K562 (cell line): ENCODE measurements at regions not wholly inside any gene's neighbourhood (a gene's known extent, or its start where the extent isn't known, plus 50 kb on each side); places are given as distances from the start of the nearest gene placed in this dataset.

ENCODE experiments used
- ATF1 ChIP-seq, 2 experiments: fragments of 450-650 bp in 1 of 2; IDR thresholded peaks; 2 replicates each; pipeline ENCODE4 v1.6.1; 2016; ENCODE audit warnings: missing compliant biosample characterization in 1 of 2, missing genetic modification characterization in 1 of 2
- CBX2 ChIP-seq: fragments of 200-600 bp; sonication (generic); IDR thresholded peaks from one replicate; pipeline ENCODE4 v1.6.1; 2012; ENCODE audit warnings: mild to moderate bottlenecking, low read length, inconsistent platforms; ENCODE audit not compliant: insufficient read depth, poor library complexity, severe bottlenecking
- CC2D1A ChIP-seq: fragments of 450-650 bp; IDR thresholded peaks from 2 replicates; pipeline ENCODE4 v1.6.1; 2017; ENCODE audit warnings: mild to moderate bottlenecking
- CEBPB ChIP-seq: fragments of 450-650 bp; IDR thresholded peaks from 2 replicates; pipeline ENCODE4 v1.6.1; 2016; ENCODE audit warnings: missing genetic modification characterization, missing compliant biosample characterization
- EWSR1 ChIP-seq: fragments of 450-650 bp; IDR thresholded peaks from 2 replicates; pipeline ENCODE4 v1.6.1; 2018; ENCODE audit warnings: borderline replicate concordance, mild to moderate bottlenecking, low read depth, moderate library complexity; ENCODE audit not compliant: partially characterized antibody
- FOXM1 ChIP-seq, 2 experiments: fragments of 450-650 bp in 1 of 2; sonication (generic) in 1 of 2; formaldehyde crosslinking in 1 of 2; IDR thresholded peaks; 2 replicates each; pipeline versions ENCODE4 v1.6.1 to v1.9.0; 2017 to 2022; ENCODE audit warnings: low read depth in 2 of 2, mild to moderate bottlenecking in 2 of 2, missing genetic modification reagents in 1 of 2, moderate library complexity in 1 of 2
- HNRNPH1 ChIP-seq: fragments of 200-400 bp; formaldehyde crosslinking; optimal IDR thresholded peaks from 2 replicates; pipeline ENCODE3; 2017; ENCODE audit warnings: low read depth, mild to moderate bottlenecking, low read length, moderate library complexity
- MEF2A ChIP-seq: IDR thresholded peaks from 2 replicates; pipeline ENCODE4 v1.6.1; 2011; ENCODE audit warnings: low read depth, mild to moderate bottlenecking, low read length, moderate library complexity; ENCODE audit not compliant: control insufficient read depth
- MEIS2 ChIP-seq: fragments of 450-650 bp; IDR thresholded peaks from 2 replicates; pipeline ENCODE4 v1.6.1; 2014; ENCODE audit warnings: mild to moderate bottlenecking; ENCODE audit not compliant: partially characterized antibody
- NCOA6 ChIP-seq: fragments of 450-650 bp; IDR thresholded peaks from 2 replicates; pipeline ENCODE4 v1.6.1; 2017; ENCODE audit warnings: mild to moderate bottlenecking
- NFE2L1 ChIP-seq: fragments of 450-650 bp; IDR thresholded peaks from 2 replicates; pipeline ENCODE4 v1.6.1; 2016; ENCODE audit warnings: missing genetic modification characterization, low read depth, mild to moderate bottlenecking, missing compliant biosample characterization, moderate library complexity, borderline replicate concordance
- NFYB ChIP-seq: IDR thresholded peaks from 2 replicates; pipeline ENCODE4 v1.6.1; 2011; ENCODE audit warnings: mild to moderate bottlenecking, moderate library complexity; ENCODE audit not compliant: insufficient read length; ENCODE audit errors: extremely low read depth
- PHF21A ChIP-seq: fragments of 450-650 bp; IDR thresholded peaks from 2 replicates; pipeline ENCODE4 v1.6.1; 2017; ENCODE audit warnings: low read depth, borderline replicate concordance
- POLR2AphosphoS5 ChIP-seq: IDR thresholded peaks from 2 replicates; pipeline ENCODE4 v1.6.1; 2011; ENCODE audit warnings: mild to moderate bottlenecking, low read depth, low read length, moderate library complexity; ENCODE audit not compliant: control insufficient read depth, insufficient read depth
- POLR3A ChIP-seq: IDR thresholded peaks from 2 replicates; pipeline ENCODE4 v1.6.1; 2011; ENCODE audit warnings: borderline replicate concordance, mild to moderate bottlenecking, moderate library complexity; ENCODE audit not compliant: insufficient read length, insufficient read depth; ENCODE audit errors: extremely low read depth
- SREBF2 ChIP-seq: sonication (generic); formaldehyde crosslinking; IDR thresholded peaks from 2 replicates; pipeline ENCODE4 v1.4.0; 2020; ENCODE audit warnings: mild to moderate bottlenecking, missing genetic modification reagents
- SRSF1 ChIP-seq: fragments of 200-400 bp; formaldehyde crosslinking; IDR thresholded peaks from 2 replicates; pipeline ENCODE4 v1.6.1; 2017; ENCODE audit warnings: mild to moderate bottlenecking, low read depth, low read length, moderate library complexity
- TEAD4 ChIP-seq, 2 experiments: sonication (generic) in 1 of 2; formaldehyde crosslinking in 1 of 2; IDR thresholded peaks; 2 replicates each; pipeline versions ENCODE4 v1.6.1 to v1.8.0; 2012 to 2022; ENCODE audit warnings: borderline replicate concordance in 1 of 2, inconsistent platforms in 1 of 2, low read length in 1 of 2, mild to moderate bottlenecking in 1 of 2, missing genetic modification reagents in 1 of 2
- TF ChIP-seq, protein P1 (sequence below), 2 experiments: fragments of 450-650 bp in 1 of 2; sonication (generic) in 1 of 2; formaldehyde crosslinking; conservative IDR thresholded peaks; 2 replicates each; pipeline versions ENCODE4 v1.4.0 to v1.8.1; 2020 to 2022; ENCODE audit warnings: mild to moderate bottlenecking in 1 of 2, missing genetic modification reagents in 1 of 2
- TF ChIP-seq, protein P2 (sequence below): fragments of 450-650 bp; IDR thresholded peaks from 2 replicates; pipeline ENCODE4 v1.6.1; 2016
- TF ChIP-seq, protein P3 (sequence below): fragments of 250-450 bp; sonication (Bioruptor Pico); IDR thresholded peaks from 2 replicates; pipeline ENCODE4 v1.4.0; 2020
- TF ChIP-seq, protein P4 (sequence below): sonication (generic); formaldehyde crosslinking; IDR thresholded peaks from 2 replicates; pipeline ENCODE4 v1.9.0; 2022; ENCODE audit warnings: mild to moderate bottlenecking, missing genetic modification reagents

DNA sequence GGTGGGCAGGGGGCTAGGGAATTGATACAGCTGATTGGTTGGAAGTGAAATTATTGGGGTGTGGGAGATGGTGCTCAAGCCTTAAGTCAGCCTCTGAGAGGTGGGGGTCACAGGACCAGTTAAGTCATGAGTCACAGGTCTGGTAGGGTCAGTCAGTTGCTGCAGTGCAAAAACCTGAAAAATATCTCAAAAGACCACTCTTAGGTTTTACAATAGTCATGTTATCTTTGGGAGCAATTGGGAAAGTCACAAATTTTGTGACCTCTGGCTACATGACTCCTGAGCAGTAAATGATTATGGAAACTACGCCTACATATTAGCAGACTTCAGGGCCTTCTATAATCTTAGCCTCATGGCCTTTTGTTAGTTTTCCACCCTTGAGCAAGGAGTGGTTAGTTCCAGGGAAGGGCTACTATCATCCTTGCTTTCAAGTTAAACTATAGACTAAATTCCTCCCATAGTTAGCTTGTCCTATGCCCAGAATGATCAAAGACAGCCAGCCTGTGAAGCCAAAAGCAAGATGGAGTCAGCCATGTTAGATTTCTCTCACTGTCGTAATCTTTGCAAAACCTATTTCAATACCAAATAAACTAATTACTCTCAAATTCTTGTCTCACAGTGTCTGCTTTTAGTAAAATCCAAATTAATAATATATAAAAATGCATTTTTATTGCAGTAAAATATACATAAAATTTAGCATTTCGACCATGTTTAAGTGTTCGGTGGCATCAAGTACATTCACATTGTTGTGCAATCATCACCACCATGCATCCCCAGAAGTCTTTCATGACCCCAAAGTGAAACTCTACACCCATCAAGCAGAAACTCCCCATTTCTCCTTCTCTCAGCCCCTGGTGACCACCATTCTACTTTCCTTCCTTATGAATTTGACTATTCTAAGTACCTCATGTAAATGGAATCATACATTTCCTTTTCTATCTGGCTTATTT is 60.9 kb upstream of the CD2AP start (continued):
- no peak for TF ChIP-seq TEAD4 (IDR thresholded peaks at IDR 0.05; ENCODE audit: low read length)
- no peak for TF ChIP-seq TEAD4 (CRISPR knock-in tag; IDR thresholded peaks at IDR 0.05; ENCODE audit: borderline replicate concordance)
- TF ChIP-seq NFE2L1 (tag) = peak; percentile 37; the same call in 1 of the 2 replicates
- TF ChIP-seq MEF2A = no peak
- TF ChIP-seq, protein P1, sequence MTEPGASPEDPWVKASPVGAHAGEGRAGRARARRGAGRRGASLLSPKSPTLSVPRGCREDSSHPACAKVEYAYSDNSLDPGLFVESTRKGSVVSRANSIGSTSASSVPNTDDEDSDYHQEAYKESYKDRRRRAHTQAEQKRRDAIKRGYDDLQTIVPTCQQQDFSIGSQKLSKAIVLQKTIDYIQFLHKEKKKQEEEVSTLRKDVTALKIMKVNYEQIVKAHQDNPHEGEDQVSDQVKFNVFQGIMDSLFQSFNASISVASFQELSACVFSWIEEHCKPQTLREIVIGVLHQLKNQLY (CRISPR knock-in tag; conservative IDR thresholded peaks at IDR 0.05) = no peak
- TF ChIP-seq, protein P2, sequence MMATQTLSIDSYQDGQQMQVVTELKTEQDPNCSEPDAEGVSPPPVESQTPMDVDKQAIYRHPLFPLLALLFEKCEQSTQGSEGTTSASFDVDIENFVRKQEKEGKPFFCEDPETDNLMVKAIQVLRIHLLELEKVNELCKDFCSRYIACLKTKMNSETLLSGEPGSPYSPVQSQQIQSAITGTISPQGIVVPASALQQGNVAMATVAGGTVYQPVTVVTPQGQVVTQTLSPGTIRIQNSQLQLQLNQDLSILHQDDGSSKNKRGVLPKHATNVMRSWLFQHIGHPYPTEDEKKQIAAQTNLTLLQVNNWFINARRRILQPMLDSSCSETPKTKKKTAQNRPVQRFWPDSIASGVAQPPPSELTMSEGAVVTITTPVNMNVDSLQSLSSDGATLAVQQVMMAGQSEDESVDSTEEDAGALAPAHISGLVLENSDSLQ = no peak; the same call in 1 of the 2 replicates
- TF ChIP-seq HNRNPH1 = no peak
- no peak for TF ChIP-seq CBX2
- TF ChIP-seq, protein P3, sequence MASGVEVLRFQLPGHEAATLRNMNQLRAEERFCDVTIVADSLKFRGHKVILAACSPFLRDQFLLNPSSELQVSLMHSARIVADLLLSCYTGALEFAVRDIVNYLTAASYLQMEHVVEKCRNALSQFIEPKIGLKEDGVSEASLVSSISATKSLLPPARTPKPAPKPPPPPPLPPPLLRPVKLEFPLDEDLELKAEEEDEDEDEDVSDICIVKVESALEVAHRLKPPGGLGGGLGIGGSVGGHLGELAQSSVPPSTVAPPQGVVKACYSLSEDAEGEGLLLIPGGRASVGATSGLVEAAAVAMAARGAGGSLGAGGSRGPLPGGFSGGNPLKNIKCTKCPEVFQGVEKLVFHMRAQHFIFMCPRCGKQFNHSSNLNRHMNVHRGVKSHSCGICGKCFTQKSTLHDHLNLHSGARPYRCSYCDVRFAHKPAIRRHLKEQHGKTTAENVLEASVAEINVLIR = 0 out of 2 replicates have a peak, but pooled peaks have one; percentile 19
- no peak for TF ChIP-seq EWSR1
- no peak for TF ChIP-seq NCOA6
- no peak; the same call in 1 of the 2 replicates for TF ChIP-seq CC2D1A
- no peak for TF ChIP-seq POLR3A
- no peak for TF ChIP-seq POLR2AphosphoS5
- TF ChIP-seq ATF1 (CRISPR knock-in tag; IDR thresholded peaks at IDR 0.05) = no peak
- no peak for TF ChIP-seq ATF1 (tag; IDR thresholded peaks at IDR 0.05)
- no peak for TF ChIP-seq SREBF2
- no peak for TF ChIP-seq NFYB
- no peak for TF ChIP-seq PHF21A
- TF ChIP-seq CEBPB (tag) = peak; percentile 79
- TF ChIP-seq, protein P4, sequence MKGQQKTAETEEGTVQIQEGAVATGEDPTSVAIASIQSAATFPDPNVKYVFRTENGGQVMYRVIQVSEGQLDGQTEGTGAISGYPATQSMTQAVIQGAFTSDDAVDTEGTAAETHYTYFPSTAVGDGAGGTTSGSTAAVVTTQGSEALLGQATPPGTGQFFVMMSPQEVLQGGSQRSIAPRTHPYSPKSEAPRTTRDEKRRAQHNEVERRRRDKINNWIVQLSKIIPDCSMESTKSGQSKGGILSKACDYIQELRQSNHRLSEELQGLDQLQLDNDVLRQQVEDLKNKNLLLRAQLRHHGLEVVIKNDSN (CRISPR knock-in tag) = no peak
- 0 out of 2 replicates have a peak, but pooled peaks have one; percentile 15 for TF ChIP-seq FOXM1 (IDR thresholded peaks at IDR 0.05; ENCODE audit: low read depth)
- TF ChIP-seq FOXM1 (CRISPR knock-in tag; IDR thresholded peaks at IDR 0.05; ENCODE audit: low read depth) = no peak
- no peak for TF ChIP-seq MEIS2
- no peak for TF ChIP-seq SRSF1
